22Rv1 (cell line): ENCODE measurements at regions not wholly inside any gene's neighbourhood (a gene's known extent, or its start where the extent isn't known, plus 50 kb on each side); places are given as distances from the start of the nearest gene placed in this dataset.
A peak's percentile ranks its signal among the peaks of the same experiment; 100 is the strongest.

ENCODE experiments used
- H3K27ac ChIP-seq: fragments of 450-650 bp; 2 replicates; pipeline ENCODE4 v1.5.1; 2017
- CTCF ChIP-seq: fragments of 450-650 bp; IDR thresholded peaks from 2 replicates; pipeline ENCODE4 v1.5.1; 2017; ENCODE audit warnings: mild to moderate bottlenecking
- ZFX ChIP-seq: fragments of 450-650 bp; IDR thresholded peaks from 2 replicates; pipeline ENCODE4 v1.6.1; 2017; ENCODE audit warnings: antibody characterized with exemption, borderline replicate concordance

- H3K27ac ChIP-seq: no peak overlapping the region
- no peak for TF ChIP-seq CTCF
Observed at GRCh38 chr4:72901553-72901952, 168.0 kb downstream of the COX18 start.

DNA sequence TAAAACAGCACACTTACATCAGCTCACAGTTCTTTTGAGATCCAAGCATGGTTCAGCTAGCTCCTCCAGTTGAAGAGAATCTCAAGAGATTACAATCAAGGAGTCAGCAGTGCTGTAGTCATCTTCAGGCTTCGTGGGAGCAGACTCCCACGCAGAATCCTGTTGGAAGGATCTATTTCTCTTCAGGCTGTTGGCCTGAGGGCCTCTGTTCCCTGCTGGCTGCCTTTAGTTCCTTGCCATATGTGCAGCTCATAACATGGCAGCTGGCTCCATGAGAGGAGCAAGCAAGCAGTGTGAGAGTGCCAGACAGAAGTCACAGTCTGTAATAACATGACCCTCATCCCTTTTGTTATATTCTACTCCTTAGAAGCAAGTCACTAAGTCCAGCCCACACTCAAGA, 168.6 kb downstream of the COX18 start:
- TF ChIP-seq ZFX (no peak), CTCF (no peak)
- no peak overlapping the region for H3K27ac ChIP-seq

GRCh38 chr4:72899621-72900020, 169.9 kb downstream of the COX18 start:
- H3K27ac ChIP-seq: no peak overlapping the region
- no peak for TF ChIP-seq ZFX
- no peak for TF ChIP-seq CTCF

DNA sequence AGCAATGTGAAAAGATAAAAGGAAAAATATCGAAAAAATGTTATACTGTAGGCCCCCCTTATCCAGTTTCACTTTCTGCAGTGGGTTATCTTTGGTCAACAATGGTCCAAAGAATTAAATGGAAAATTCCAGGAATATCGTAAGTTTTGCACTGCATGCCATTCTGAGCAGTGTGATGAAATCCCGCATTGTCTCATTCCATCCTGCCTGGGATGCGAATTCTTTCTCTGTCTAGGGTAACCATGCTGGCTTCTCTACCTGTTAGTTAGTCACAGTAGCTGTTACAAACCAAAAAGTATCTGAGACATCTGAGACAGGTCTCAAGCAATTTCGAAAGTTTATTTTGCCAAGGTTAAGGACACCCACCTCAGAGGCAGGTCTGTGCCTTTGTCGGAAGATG, 170.3 kb downstream of the COX18 start:
- no peak overlapping the region for H3K27ac ChIP-seq
- TF ChIP-seq ZFX (no peak), CTCF (no peak)

- H3K27ac ChIP-seq: no peak overlapping the region
Observed at GRCh38 chr4:72896515-72896914, 173.0 kb downstream of the COX18 start.

GRCh38 chr4:72895408-72895807, 174.1 kb downstream of the COX18 start:
- TF ChIP-seq ZFX (no peak), CTCF (no peak)
- no peak overlapping the region for H3K27ac ChIP-seq

More at GRCh38 chr4:72896515-72896914, 173.0 kb downstream of the COX18 start:
- TF ChIP-seq CTCF (no peak), ZFX (no peak)

GRCh38 chr4:72893354-72894066, 176.0 kb downstream of the COX18 start:
- peak overlapping the region; percentile 55 for H3K27ac ChIP-seq
- TF ChIP-seq CTCF (no peak), ZFX (no peak)
